Neuron (in vitro differentiated cells): ENCODE measurements at regions not wholly inside any gene's neighbourhood (a gene's known extent, or its start where the extent isn't known, plus 50 kb on each side); places are given as distances from the start of the nearest gene placed in this dataset.
"Not testable (repeated sequence)": the region's sequence is repeated elsewhere in the genome, so short reads cannot be mapped to it uniquely, and the experiment has no call there.

Source experiments
- H2AFZ ChIP-seq: one replicate; pipeline ENCODE4 v1.6.1; 2013; ENCODE audit warnings: low read depth, mild to moderate bottlenecking, inconsistent platforms, low read length, moderate library complexity
- H3K27me3 ChIP-seq: one replicate; pipeline ENCODE4 v1.6.1; 2013; ENCODE audit warnings: low read length; ENCODE audit not compliant: insufficient read depth
- H3K36me3 ChIP-seq: one replicate; pipeline ENCODE4 v1.6.1; 2013; ENCODE audit warnings: low read length; ENCODE audit not compliant: insufficient read depth
- H3K4me1 ChIP-seq: one replicate; pipeline ENCODE4 v1.6.1; 2013; ENCODE audit warnings: low read length; ENCODE audit not compliant: insufficient read depth
- H3K4me3 ChIP-seq: 2 replicates; pipeline ENCODE4 v1.5.1; 2013; ENCODE audit warnings: mild to moderate bottlenecking, low read length, moderate library complexity
- H3K9me3 ChIP-seq: one replicate; pipeline ENCODE4 v1.6.1; 2013; ENCODE audit warnings: low read length

DNA sequence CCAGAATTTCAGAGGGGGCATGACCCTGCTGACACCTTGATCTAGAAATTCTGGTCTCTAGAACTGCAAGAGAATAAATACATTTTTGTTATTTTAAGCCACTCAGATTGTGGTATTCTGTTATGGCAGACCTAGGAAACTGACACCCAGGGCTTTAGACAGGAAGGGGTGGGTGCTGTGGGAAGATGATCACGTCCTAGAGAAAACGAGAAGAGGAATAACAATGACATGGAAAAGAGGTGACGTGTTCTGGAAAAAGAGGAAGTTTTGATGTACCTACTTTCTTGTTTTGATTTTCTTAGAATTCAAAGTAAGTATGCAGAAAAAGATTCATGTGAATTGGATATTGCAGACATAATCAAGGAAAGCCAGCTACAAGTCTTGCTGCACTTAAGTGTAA is 232.9 kb upstream of the RUNX1 start:
- H3K27me3 ChIP-seq = no peaks in the 10 kb centered on the region
- no peaks in the 10 kb centered on the region for H3K9me3 ChIP-seq
- no peak overlapping the region for H3K4me3 ChIP-seq
- H3K4me1 ChIP-seq = no peaks in the 10 kb centered on the region
- no peak overlapping the region for H2AFZ ChIP-seq
- no peaks in the 10 kb centered on the region for H3K36me3 ChIP-seq

DNA sequence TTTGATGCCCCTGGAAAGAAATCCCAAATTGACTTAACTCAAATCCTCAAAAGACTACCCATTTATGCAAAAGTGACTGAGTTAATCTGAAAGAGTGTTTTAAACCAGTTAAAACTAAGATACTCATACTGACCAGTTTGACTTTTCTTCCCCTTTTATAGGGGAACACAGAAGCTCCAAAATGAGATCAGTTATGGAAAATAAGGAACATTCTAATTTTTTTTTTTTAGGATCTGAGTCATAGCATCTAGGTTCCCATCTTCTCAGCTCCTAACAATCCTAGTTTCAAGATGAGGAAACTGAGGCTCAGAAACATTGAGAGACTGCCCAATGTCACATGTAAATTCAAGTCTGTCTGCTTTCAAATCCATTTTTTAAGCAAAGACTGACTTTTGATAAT is 231.1 kb upstream of the RUNX1 start:
- Histone ChIP-seq H3K4me1 (no peaks in the 10 kb centered on the region), H2AFZ (no peak overlapping the region), H3K36me3 (no peaks in the 10 kb centered on the region), H3K9me3 (no peaks in the 10 kb centered on the region), H3K4me3 (no peak overlapping the region), H3K27me3 (no peaks in the 10 kb centered on the region)

DNA sequence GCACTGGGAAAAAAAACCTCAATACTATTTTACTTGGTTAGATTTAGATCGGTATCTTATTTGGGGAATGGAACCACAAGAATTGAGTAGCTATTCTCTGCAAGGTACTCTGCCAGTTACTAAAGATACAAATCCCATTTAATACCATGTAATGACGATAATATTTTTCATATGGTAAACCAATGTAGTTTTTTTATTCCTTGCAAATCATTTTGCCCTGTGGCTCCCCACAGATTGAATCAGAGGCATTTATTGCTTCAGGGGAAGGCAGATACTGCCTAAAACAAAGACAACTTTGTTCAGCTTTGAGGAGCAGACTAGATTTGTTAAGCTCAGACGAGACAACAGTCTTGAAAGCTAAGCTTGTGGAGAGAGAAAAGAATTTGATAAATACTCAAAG is 226.7 kb upstream of the RUNX1 start:
- no peaks in the 10 kb centered on the region for H3K27me3 ChIP-seq
- H3K4me1 ChIP-seq = no peaks in the 10 kb centered on the region
- no peak overlapping the region for H3K4me3 ChIP-seq
- H3K9me3 ChIP-seq = no peaks in the 10 kb centered on the region
- no peaks in the 10 kb centered on the region for H3K36me3 ChIP-seq
- no peak overlapping the region for H2AFZ ChIP-seq

DNA sequence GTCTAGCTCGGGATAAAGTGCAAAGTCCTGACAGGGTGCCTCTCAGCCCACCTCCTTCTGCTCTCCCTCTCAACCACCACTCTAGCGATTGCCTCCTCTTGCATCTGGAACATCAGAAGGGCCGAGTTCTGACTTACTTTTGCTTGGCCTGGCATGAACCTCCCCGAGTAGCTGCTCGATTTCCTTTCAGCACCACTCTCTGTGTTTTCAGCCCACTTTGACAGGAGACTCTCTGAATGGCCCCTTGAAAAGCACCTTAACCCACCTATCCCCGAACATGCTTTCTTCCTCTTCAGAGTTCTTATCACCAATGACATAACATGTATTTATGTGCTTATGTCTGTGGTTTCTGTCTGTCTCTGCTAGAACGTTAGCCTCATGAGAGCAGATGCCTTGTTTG is 225.8 kb upstream of the RUNX1 start:
- H3K9me3 ChIP-seq = no peaks in the 10 kb centered on the region
- no peaks in the 10 kb centered on the region for H3K27me3 ChIP-seq
- no peaks in the 10 kb centered on the region for H3K4me1 ChIP-seq
- H3K4me3 ChIP-seq = no peak overlapping the region
- H2AFZ ChIP-seq = no peak overlapping the region
- H3K36me3 ChIP-seq = no peaks in the 10 kb centered on the region

DNA sequence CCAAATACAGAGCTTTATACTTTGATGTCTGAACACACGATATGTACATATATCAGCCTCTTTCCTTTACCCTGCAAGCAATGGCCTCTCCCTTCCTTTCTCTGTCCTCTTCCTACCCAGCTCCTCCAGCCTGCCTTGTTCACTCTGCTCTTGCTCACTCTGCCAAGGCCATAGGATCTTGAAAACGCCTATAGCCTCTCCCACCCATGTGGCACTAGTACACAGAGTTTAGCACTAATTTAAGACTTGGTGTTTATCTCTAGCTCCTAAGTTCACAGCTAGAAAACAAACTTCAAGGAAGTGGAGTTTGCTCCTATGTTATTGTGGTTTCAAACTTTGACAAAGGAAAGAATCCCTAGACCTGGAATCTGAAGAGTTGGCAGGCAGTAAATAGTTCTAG is 225.0 kb upstream of the RUNX1 start:
- no peaks in the 10 kb centered on the region for H3K36me3 ChIP-seq
- no peak overlapping the region for H2AFZ ChIP-seq
- no peaks in the 10 kb centered on the region for H3K9me3 ChIP-seq
- no peaks in the 10 kb centered on the region for H3K27me3 ChIP-seq
- H3K4me3 ChIP-seq = no peak overlapping the region
- no peaks in the 10 kb centered on the region for H3K4me1 ChIP-seq

DNA sequence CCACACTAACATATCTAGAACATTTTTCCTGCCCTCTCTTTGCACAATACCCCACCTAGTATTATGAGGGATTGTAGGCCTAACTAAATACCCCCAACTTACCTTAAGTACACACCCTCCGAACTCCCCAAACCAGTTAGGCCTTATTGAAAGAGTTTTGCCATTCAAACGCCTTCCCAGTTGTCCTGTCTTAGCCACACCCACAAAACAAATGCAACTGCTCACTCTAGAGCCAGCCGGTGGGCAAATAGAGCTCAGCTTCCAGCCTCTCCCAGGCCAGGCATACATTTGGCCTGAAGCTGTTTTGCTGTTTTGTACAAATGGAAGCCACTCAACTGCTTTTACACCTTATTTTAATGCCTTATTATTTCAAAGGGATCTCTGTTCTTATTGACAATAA is 224.2 kb upstream of the RUNX1 start:
- no peaks in the 10 kb centered on the region for H3K36me3 ChIP-seq
- no peaks in the 10 kb centered on the region for H3K9me3 ChIP-seq
- H2AFZ ChIP-seq = no peak overlapping the region
- no peaks in the 10 kb centered on the region for H3K4me1 ChIP-seq
- H3K4me3 ChIP-seq = no peak overlapping the region
- no peaks in the 10 kb centered on the region for H3K27me3 ChIP-seq

DNA sequence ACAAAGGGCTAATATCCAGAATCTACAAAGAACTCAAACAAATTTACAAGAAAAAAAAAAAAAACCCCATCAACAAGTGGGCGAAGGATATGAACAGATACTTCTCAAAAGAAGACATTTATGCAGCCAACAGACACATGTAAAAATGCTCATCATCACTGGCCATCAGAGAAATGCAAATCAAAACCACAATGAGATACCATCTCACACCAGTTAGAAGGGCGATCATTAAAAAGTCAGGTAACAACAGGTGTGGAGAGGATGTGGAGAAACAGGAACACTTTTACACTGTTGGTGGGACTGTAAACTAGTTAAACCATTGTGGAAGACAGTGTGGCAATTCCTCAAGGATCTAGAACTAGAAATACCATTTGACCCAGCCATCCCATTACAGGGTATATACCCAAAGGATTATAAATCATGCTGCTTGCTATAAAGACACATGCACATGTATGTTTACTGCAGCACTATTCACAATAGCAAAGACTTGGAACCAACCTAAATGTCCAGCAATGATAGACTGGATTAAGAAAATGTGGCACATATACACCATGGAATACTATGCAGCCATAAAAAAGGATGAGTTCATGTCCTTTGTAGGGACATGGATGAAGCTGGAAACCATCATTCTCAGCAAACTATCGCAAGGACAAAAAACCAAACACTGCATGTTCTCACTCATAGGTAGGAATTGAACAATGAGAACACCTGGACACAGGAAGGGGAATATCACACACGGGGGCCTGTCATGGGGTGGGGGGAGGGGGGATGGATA is 222.4 kb upstream of the RUNX1 start:
- H3K4me1 ChIP-seq, H2AFZ ChIP-seq, H3K9me3 ChIP-seq, H3K36me3 ChIP-seq, H3K4me3 ChIP-seq, H3K27me3 ChIP-seq: not testable (repeated sequence)

DNA sequence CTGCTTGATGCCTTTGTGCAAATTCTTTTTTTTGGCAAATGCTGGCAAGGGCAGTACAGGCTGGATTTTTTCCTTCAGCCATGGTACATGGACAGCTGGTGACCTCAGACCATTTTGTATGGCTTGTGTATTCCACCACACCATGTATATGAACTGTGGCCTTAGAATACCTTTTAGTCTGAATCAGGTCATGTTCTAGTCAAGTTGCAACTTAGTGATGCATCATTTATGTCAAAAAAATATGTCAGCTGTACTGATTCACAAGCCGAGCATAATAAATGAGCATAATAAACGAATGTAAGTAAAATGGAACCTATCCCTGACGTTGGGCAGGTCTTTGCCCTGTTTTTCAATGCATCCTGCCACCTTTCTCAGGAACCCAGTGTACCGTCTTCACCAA is 219.7 kb upstream of the RUNX1 start:
- Histone ChIP-seq H3K4me3 (no peak overlapping the region), H3K36me3 (no peaks in the 10 kb centered on the region), H3K9me3 (no peaks in the 10 kb centered on the region), H2AFZ (no peak overlapping the region), H3K27me3 (no peaks in the 10 kb centered on the region), H3K4me1 (no peaks in the 10 kb centered on the region)

DNA sequence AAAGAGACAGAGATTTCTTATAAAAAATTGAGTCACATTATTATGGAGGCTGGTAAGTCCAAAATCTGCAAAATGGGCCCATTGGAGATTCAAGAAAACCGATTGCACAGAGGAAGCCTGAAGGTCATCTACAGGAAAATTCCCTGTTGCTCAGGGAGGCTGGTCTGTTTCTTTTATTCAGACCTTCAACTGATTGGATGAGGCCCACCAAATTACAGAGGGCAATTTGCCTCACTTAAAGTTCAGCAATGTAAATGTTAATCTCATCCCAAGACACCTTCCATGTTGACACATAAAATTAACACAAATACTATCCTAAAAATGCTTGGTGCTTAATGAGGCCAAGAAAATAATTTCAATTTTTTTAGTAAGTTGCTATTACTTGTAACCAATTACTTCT is 219.2 kb upstream of the RUNX1 start:
- Histone ChIP-seq H2AFZ (no peak overlapping the region), H3K36me3 (no peaks in the 10 kb centered on the region), H3K9me3 (no peaks in the 10 kb centered on the region), H3K27me3 (no peaks in the 10 kb centered on the region), H3K4me3 (no peak overlapping the region), H3K4me1 (no peaks in the 10 kb centered on the region)

DNA sequence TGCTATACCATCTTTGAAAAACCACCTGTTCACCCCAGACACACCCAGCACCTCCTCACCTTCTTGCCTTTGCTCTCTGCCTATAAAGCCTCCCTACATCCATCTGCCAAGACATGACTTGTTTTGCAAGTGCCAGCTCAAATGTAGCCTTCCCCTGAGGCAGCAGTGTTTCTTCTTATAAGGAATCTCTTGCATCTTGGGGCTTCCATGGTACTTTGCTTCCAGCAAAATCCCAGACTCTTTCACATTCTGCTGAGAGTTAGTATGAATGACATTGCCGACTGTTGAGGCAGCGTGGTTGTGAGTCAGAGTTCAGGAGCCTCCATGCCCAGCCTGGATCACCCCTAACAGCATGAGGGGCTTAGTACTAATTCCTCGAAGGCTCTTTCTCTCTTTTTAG is 217.4 kb upstream of the RUNX1 start:
- H3K27me3 ChIP-seq = no peaks in the 10 kb centered on the region
- no peak overlapping the region for H2AFZ ChIP-seq
- no peak overlapping the region for H3K4me3 ChIP-seq
- no peaks in the 10 kb centered on the region for H3K4me1 ChIP-seq
- H3K9me3 ChIP-seq = no peaks in the 10 kb centered on the region
- H3K36me3 ChIP-seq = no peaks in the 10 kb centered on the region

DNA sequence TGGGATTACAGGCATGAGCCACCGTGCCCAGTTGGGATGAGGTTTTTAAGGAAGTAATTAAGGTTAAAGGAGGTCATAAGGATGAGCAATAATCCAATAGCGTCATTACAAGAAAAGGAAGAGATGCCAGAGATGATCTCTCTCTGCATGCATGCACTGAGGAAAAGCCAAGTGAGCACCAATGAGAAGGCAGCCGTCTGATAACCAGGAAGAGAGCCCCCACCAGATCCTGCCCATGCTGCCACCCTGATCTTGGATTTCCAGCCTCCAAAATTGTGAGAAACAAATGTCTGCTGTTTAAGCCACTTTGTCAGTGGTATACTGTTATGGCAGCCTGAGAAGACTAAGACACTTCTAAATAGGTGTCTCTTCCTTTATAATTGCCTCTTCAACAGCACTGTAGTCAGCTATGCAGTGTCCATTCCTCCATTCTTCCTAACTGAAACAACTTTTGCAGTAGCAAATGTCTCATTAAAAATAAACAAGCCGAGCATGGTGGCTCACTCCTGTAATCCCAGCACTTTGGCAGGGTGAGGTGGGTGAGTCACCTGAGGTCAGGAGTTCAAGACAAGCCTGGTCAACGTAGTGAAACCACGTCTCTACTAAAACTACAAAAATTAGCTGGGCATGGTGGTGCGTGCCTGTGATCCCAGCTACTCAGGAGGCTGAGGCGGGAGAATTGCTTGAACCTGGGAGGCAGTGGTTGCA is 216.2 kb upstream of the RUNX1 start:
- Histone ChIP-seq H3K4me1 (no peaks in the 10 kb centered on the region), H3K27me3 (no peaks in the 10 kb centered on the region), H2AFZ (no peak overlapping the region), H3K9me3 (no peaks in the 10 kb centered on the region), H3K36me3 (no peaks in the 10 kb centered on the region), H3K4me3 (no peak overlapping the region)

DNA sequence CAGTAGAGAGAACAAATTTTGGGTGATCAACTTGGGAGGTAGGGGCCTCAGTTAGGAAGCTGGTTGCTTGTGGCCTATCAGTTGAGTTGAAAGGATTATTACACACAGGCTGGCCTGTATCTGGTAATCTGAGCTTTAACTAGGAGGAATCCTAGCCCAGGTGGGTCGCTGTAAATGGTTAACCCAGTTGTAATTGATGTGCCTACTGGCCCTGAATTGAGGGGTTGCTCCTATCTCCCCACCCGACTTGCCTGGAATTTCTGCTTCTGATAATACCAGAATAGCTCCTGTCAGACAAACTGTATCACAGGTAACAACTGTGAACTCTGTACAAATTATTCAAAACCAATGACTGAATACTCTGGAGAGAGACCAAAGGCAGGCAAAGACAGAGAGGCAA is 210.4 kb upstream of the RUNX1 start:
- Histone ChIP-seq H3K4me3 (no peak overlapping the region), H3K27me3 (no peaks in the 10 kb centered on the region)

DNA sequence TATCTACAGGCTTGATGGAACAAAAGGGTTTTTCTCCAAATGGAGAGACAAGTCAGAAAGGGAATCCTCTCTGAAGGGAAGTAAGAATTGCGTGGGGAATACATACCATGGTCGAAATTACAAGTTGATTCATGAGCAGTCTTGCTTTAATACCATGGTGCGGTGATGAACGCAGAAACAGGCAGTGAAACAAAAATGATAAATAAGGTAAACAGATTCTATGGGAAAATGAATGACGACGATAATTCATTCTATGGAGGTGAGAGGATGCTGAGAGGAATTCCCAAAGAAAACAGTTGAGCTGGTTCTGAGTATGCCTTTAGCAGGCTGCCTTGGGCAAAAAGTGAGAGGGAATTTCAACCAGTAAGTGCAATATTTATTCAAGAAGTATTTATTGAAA is 209.4 kb upstream of the RUNX1 start:
- Histone ChIP-seq H3K4me1 (no peaks in the 10 kb centered on the region), H3K27me3 (peaks cover 2% of the 10 kb centered on the region), H2AFZ (no peak overlapping the region), H3K36me3 (no peaks in the 10 kb centered on the region), H3K4me3 (no peak overlapping the region), H3K9me3 (no peaks in the 10 kb centered on the region)

More for the DNA sequence above, 210.4 kb upstream of the RUNX1 start:
- H3K9me3 ChIP-seq = no peaks in the 10 kb centered on the region
- no peaks in the 10 kb centered on the region for H3K4me1 ChIP-seq
- no peak overlapping the region for H2AFZ ChIP-seq
- H3K36me3 ChIP-seq = no peaks in the 10 kb centered on the region

DNA sequence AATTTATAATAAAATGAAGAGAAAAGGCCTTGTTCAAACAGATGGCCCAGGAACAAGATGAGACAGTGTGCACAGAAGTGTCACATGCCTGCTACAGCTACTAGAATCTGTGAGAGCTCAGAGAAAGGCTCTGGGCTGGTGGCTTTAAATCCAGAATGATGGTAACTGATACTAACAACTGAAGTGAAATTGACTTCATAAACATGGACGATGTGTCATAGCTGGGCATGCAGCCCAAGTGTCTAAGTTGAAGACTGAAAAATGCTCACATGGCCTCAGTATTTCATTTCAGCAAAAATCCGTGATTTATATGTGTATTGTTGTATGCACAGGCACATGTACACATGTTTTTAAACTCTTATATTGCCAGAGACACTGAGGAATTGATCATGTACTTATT is 208.3 kb upstream of the RUNX1 start:
- H3K36me3 ChIP-seq = no peaks in the 10 kb centered on the region
- H3K4me1 ChIP-seq = no peaks in the 10 kb centered on the region
- no peak overlapping the region for H2AFZ ChIP-seq
- no peaks in the 10 kb centered on the region for H3K9me3 ChIP-seq
- H3K27me3 ChIP-seq = peaks cover 3% of the 10 kb centered on the region
- no peak overlapping the region for H3K4me3 ChIP-seq
